Stimulated activated naive CD4-positive, alpha-beta T cell (primary cell): ENCODE measurements at regions not wholly inside any gene's neighbourhood (a gene's known extent, or its start where the extent isn't known, plus 50 kb on each side); places are given as distances from the start of the nearest gene placed in this dataset.
"Not testable (repeated sequence)": the region's sequence is repeated elsewhere in the genome, so short reads cannot be mapped to it uniquely, and the experiment has no call there.

Experiments used
- DNase-seq, 6 experiments: peaks; one replicate each; lab custom pipeline; 2025; lab: John Stamatoyannopoulos, UW

DNA sequence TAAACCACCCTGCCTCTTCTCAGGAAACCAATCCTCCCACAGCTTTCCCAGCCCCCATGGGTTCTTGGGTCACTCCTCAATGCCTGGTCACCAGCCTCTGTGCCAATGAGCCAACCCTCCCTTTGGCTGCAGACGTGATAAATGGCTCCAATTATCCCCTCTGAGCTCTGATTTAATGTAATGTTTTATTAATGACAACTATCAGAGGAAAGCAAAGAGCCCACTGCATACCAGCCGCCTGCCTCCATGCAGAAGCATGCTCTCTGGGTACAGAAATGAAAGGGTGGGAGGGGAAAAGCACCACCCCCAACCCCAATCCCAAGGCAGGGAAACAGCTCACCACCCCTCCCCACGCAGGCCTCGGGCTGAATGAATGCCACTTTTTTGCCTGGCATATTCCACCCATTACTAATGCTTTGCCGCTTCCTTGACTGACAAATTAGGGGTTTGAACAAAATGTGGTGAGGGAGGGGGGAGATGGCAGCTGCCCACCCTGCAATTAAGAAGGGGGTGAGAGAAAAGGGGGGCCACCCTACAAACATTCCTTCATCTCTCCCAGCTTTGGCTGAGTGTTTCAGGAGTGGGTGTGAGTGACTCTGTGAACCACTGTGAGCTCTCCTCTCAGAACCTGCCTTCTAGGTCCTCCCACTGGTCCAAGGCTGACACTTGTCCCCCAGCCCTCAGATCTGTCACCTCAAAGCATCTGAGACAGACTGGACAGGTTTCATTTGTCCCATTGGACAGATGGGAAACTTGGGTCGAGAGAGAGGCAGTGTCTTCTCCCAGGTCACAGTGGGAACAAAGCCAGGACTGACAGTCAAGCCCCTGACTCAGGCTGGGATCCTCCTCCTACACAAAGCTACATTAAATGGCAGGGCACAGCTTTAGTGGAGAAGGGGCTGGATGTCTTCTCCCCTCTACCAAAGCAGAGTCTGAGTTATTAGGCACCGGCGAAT lies 161.5 kb downstream of the TMEM132E start:
- DNase-seq, result no peak

- DNase-seq, result no peak
Observed at GRCh38 chr17:34739386-34739785, 160.0 kb downstream of the TMEM132E start.

- not testable (repeated sequence) for DNase-seq
Observed at GRCh38 chr17:34737673-34738072, 158.3 kb downstream of the TMEM132E start.

DNA sequence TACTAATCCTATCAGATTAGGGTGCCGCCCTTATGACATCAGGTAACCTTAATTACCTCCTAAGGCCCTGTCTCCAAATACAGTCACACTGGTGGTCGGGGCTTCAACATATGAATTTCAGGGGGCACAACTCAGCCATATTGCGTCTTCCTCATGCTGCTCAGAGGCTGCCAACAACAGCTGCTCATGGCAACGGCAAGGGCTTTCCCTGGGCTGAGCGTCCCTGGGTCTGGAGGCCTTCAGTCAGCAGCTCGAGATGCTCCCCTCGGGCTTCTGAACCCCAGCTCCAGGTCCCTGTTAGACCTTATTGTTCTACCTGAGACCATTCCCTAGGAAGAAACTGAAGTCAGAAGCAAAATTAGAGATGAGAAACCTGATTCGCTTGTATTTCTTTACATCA lies 157.2 kb downstream of the TMEM132E start:
- no peak for DNase-seq

- no peak for DNase-seq
Observed at GRCh38 chr17:34733333-34733732, 154.0 kb downstream of the TMEM132E start.

DNA sequence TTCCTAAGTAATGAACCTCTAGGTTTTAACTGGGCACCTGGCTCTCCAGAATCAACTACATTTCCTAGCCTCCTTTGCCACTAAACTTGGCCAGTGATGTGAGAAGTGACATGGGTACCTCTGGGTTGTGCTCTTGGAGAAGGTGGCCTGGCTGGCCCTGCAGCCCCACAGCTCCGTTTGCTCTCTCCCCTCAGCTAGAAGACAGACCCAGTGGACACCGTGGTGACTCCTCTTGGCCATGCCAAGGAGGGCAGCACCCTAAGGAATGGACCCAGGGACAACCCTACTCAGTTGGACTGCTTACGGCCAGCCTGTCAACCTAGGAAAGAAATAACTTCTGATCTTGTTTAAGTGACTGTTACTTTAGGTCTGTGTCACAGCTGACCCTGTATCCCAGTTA lies 151.4 kb downstream of the TMEM132E start:
- DNase-seq, result no peak

- no peak for DNase-seq
Observed at GRCh38 chr17:34728771-34729310, 149.5 kb downstream of the TMEM132E start.

DNA sequence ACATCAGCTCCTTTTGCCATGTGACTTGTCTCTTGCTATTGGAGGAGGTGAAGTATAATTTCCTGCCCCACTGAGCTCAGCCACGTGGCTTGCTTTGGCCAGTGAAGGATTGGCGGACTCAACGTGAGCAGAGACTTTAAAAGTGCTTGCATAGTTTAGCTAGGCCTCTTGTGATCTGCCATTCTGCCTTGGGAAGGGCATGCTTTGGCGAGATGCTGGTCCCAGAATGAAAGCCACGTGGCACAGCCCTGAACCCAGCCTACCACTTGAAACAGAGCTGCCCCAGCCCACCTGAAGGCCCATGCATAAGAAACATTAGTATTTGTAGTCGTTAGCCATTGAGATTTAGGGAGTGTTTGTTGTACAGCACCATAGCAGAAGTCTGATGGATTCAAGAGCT lies 148.2 kb downstream of the TMEM132E start:
- DNase-seq, result no peak

GRCh38 chr17:34726536-34727384 lies 147.4 kb downstream of the TMEM132E start:
- no peak for DNase-seq

DNA sequence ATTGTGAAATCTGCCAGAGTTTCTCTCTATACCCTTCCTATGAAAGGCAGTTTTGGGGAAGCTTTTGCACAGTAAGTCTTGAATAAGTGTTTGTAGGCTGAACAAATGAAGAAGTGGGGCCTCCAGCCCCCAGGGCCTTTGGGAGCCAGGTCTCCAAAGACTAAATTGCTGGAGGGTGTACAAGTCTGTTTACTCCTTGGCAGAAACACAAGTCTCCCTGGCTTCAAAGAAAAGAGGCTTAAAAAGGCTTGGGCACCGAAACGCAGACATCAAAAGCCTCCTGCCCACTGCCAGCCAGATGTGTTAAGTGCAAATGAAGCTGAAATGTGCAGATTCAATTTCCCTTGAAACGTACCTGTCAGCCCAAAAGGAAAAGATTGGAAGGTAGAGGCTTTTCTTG lies 146.3 kb downstream of the TMEM132E start:
- no peak for DNase-seq

- no peak for DNase-seq
Observed at GRCh38 chr17:34725008-34725407, 145.6 kb downstream of the TMEM132E start.

- DNase-seq, result no peak
Observed at GRCh38 chr17:34723875-34724274, 144.5 kb downstream of the TMEM132E start.

GRCh38 chr17:34721326-34721725 lies 141.9 kb downstream of the TMEM132E start:
- no peak for DNase-seq

DNA sequence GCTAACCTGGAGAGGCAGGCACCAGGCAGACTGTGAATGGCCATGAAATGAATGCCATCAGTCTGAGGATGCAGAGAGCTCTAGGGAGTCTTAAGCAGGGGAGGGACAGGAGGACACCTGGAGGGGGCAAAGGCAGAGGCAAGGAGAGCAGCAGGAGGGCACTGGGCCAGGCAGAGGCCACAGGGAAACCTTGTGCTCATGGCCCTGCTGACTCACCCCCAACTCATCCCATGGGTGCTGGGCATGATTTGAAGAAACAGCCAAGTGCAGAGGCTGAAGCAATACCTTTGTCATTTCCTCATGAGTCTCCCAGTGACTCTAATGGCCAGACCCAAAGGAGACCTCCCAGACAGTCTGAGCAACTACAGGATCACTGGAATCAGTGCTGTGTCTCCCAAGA lies 141.4 kb downstream of the TMEM132E start:
- DNase-seq, result no peak

DNA sequence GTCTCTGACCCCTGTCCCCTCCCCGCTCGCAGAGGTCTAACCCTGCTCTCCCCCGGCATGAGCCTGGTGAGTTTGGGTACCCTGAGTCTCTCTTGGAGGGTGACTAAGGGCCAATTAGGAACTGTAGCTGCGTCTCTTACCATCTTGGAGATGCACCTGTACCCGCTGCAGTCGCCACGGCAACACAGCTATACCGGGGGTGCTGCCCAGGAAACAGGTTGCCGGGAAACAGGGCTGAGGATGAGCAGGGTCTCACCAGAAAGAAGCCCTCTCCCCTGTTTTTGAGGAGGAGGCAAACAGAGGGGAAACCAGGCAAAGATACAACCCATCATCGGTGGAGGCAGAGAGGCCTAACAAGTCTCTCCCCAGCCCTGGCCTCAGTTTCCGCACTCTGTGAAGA lies 140.2 kb downstream of the TMEM132E start:
- DNase-seq, result no peak

DNA sequence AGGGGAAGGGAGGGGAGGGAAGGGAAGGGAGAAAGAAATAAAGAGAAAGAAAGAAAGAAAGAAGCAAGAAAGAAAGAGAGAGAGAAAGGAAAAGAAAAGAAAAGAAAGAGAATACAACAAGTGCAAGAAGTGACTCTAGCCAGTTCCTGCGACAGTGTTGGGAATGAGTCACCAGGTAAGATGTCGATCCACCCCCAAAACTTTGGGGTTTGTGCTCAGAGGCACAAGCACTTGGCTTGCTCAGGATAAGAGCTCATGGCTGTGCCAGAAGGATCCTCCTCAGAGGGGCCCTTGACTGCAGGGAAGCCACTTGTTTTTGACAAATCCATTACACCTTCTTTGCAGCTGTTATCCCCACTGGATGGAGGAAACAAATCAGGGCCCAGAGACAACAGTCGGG lies 137.7 kb downstream of the TMEM132E start:
- DNase-seq, result no peak

DNA sequence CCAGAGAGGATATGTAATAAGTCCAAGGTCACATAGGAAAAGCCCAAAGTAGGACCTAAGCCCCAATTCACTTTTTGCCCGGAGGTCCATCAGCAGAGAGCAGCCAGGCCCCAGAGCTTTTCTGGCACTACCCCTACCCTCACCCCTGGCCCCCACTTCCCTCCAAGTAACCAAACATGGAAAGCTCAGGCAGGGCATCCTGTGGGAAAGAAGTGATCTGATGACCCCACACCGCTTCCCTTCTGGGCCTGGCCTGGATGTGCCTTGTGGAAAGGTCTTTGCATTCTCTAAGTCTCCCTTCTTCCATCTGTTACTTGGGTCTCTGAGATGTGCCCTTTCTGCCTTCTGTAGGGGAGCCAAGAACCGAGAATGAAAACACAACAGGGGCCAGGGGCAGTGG lies 136.9 kb downstream of the TMEM132E start:
- no peak for DNase-seq

GRCh38 chr17:34715504-34715903 lies 136.1 kb downstream of the TMEM132E start:
- no peak for DNase-seq

DNA sequence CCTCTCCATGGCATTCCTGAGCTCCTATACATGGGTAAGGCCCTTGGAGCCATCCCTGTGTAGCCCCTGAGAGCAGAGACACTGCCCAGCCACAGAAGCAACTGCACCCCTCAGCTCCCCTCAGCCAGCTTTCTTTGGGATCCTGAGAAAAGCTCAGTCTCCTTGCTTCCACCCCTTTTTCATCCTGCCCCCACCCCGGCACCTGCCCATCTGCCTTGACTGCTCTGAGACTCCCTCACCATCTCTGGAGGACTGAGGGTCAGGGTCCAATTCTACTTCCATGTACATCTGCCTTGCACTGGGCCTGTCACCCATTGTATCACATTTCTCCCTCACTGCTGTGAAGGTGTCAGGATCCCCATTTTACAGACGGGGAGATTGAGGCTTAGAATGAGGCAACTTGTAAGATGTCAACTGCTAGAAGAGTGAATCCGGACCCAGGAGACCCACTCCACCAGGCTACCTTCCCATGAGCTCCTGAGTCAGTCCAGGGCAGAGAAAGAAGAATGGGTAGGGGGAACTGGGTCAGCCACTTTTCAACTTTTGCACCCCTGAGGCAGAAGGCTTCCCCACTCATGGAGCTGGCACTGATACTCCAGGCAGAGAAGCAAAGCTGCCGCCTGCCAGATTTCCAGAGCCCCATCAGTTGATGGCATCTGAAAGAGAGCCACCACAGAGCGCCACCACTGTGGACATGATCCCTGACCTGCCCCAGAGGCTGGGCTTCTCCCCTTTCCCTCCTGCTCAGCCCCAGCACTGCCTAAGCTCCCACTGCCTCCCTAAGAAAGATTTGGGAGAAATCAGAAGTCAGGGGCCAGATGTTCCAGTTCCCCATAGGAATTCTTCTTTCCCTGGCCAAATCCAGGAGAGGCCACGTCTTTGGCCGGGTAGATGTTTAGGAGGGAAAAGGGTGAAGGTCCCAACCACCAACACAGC lies 135.4 kb downstream of the TMEM132E start:
- DNase-seq, result no peak

DNA sequence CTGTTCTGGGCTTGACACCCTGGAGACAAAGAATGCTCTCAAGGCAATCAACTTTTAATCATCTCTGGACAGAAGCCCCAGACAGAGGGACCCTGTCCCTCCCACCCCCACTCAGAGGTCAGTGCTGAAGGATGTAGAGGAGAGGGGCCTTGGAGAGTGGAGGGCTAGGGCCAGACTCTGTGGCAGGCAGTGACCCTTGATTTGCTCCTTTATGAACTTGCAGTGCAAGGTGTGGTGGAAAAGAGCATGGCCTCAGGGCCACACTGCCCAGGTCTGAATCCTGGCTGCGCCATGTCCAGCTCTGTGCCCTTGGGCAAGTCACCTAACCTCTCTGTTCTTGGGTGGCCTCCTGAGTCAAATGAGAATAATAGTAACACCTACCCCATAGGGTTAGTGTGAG lies 134.3 kb downstream of the TMEM132E start:
- DNase-seq, result no peak

DNA sequence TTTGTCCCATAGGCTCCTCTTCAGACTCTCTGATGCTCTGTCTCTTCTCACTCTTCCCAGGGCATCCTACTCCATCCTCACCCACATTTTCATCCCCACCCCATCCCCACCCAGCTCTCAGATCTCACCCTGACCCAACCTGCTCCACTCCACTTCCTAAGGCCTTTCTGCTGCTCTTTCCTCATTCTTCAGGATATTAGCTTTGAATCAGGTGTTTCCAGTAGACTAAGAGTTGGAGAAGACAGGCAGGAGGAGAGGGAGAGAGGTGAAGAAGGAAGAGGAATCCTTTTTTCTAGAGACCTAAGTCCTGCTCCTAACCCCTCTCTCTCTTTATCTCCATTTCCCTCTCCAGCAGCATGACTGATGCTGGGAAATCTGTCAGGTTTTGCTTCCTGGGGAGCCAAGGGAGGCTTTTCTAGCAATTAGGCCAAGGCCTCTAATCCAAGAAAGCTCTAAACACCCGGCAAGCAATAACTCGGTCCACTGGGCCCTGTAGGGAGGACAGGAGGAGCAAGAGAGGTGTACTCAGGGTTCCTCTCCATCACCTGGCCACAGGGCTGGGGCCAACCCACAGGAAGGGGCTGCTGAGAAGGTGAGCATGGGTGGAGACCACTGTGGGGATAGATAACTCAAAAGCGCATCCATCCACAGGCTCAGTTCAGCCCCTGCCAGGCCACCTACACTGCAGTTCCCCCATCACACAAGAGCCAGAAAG lies 133.3 kb downstream of the TMEM132E start:
- no peak for DNase-seq
